ENCODE measurements at regions not wholly inside any gene's neighbourhood (a gene's known extent, or its start where the extent isn't known, plus 50 kb on each side); places are given as distances from the start of the nearest gene placed in this dataset.

DNA sequence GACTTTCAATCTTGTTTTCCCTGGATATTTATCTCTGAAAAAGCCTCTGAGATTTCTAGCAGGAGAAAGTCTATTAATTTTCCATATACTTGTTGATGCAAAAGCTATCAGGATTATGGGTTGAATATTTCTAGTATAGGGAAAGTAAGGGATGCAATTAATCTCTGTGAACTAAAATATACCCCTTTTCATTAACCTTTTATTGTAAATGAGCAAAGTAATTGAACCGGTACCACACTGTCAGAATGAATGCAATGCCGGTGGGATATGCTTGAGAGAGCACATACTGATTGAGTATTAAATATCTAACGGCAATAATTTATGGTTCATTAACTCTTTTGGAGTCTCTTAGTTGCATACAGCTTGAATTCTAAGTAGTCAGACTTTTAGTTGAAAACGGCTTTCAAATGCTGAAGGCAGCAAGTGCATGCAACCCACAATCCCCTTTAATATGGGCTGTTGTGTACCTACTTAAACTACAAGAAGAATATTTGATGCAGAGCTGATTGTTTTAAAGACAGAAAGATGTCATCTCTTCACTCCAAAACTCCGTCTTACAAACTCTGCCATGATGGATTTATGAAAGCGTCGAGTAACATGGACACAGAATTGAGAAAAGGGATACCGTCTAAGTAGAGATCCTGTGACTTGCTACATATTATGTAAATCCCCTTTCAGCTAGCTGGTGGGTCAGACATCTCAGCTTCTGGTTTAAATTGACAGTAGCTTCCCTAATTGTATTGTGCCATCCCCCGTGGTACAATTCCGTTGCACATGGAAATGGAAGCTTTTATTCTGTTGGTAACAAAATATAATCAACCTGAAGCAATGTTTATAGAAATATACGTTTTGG lies 141.3 kb upstream of the CDH8 start:
- Histone ChIP-seq H3K4me2 (no peak overlapping the region), H3K27ac (no peak overlapping the region), H4K20me1 (no peaks in the 10 kb centered on the region), H3K36me3 (no peaks in the 10 kb centered on the region), H3K4me3 (no peak overlapping the region), H3K9me3 (no peaks in the 10 kb centered on the region), H3K9ac (no peak overlapping the region), H3K27me3 (no peaks in the 10 kb centered on the region), H3K4me1 (no peaks in the 10 kb centered on the region)
- no peak for TF ChIP-seq Cebpa-rat (IDR thresholded peaks at IDR 0.05)

DNA sequence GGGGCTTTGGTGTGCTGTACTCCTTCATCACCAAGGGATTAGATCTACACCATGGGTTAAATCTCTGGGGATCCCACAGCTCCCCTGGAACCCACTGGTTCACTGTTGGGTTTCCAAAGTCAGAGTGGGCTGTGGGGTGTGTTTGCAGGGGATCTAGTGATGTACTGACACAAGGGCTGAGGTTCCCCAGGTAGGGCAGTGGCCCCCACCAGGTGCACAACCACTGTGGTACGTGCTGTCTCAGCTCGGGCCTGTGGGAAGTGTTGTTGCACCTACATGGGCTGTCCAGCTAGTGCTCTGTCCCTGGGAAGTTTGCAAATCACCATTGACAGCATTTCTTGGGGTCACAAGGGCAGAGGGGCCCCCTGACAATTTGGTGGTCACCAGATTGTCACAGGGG lies 134.4 kb upstream of the CDH8 start:
- H3K4me1 ChIP-seq: no peaks in the 10 kb centered on the region
- no peaks in the 10 kb centered on the region for H4K20me1 ChIP-seq
- no peaks in the 10 kb centered on the region for H3K27me3 ChIP-seq
- H3K4me3 ChIP-seq: no peak overlapping the region
- no peak overlapping the region for H3K9ac ChIP-seq
- H3K27ac ChIP-seq: no peak overlapping the region
- no peaks in the 10 kb centered on the region for H3K9me3 ChIP-seq
- no peaks in the 10 kb centered on the region for H3K36me3 ChIP-seq
- no peak overlapping the region for H3K4me2 ChIP-seq
- no peak for TF ChIP-seq Cebpa-rat (IDR thresholded peaks at IDR 0.05)

DNA sequence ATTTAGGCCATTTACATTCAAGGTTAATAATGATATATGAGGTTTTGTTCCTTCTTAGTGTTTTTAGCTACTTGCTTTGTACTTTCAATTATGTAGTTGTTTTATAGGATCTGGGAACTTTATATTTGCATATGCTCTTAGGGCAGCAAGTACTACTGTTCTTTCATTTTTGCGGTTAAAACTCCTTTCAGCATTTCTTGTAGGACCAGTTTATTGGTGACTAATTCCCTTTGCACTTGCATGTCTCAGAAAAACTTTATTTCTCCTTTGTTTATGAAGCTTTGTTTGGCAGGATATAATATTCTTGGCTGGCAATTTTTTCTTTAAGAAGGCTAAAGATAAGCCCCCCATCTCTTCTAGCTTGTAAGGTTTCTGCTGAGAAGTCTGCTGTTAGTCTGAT lies 131.3 kb upstream of the CDH8 start:
- no peak overlapping the region for H3K27ac ChIP-seq
- no peaks in the 10 kb centered on the region for H3K27me3 ChIP-seq
- no peaks in the 10 kb centered on the region for H3K36me3 ChIP-seq
- no peak overlapping the region for H3K9ac ChIP-seq
- no peaks in the 10 kb centered on the region for H3K9me3 ChIP-seq
- no peaks in the 10 kb centered on the region for H4K20me1 ChIP-seq
- H3K4me1 ChIP-seq: no peaks in the 10 kb centered on the region
- no peak for TF ChIP-seq Cebpa-rat (IDR thresholded peaks at IDR 0.05)
- H3K4me3 ChIP-seq: no peak overlapping the region
- H3K4me2 ChIP-seq: no peak overlapping the region

DNA sequence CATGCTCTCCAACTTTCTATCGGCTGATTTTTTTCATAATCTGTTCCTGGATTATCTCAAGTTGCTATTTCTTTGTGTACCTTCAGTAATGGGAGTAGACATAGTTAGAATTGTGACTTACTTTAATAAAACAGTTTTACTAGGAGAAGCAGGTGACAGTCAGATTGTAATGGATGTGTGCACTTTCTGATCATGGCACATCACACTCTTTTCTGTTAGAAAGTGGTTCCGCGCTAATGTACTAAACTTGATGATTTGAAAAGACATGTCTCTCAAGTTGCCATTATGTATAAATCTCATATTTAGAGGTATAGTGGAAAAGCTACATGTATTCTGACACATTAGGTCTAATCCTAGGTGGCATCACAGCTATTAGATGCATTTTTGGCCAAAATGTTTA lies 121.3 kb upstream of the CDH8 start:
- Histone ChIP-seq H3K4me1 (no peaks in the 10 kb centered on the region), H3K4me2 (no peak overlapping the region), H3K4me3 (no peak overlapping the region), H3K9me3 (no peaks in the 10 kb centered on the region), H3K36me3 (no peaks in the 10 kb centered on the region), H3K9ac (no peak overlapping the region), H3K27me3 (no peaks in the 10 kb centered on the region), H3K27ac (no peak overlapping the region), H4K20me1 (no peaks in the 10 kb centered on the region)
- TF ChIP-seq Cebpa-rat (IDR thresholded peaks at IDR 0.05): no peak

DNA sequence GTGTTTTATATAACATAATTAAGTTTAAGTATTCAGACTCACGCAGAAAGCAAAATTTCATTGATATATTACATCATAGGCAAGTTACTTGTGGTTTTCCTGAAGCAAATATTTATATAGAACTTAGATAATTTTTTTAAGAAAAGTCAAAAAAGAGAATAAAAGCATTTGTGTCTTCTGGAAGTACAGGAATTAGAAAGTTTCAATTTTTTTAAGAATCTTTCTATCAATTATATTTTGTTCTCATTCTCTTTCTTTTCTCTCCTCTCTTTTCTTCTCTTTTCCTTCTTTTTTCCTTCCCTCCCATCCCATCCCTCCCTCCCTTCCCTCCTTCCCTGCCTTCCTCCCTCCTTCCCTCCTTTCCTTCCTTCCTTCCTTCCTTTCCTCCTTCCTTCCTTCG lies 120.7 kb upstream of the CDH8 start:
- no peaks in the 10 kb centered on the region for H4K20me1 ChIP-seq
- no peaks in the 10 kb centered on the region for H3K27me3 ChIP-seq
- H3K9me3 ChIP-seq: no peaks in the 10 kb centered on the region
- no peak overlapping the region for H3K9ac ChIP-seq
- no peaks in the 10 kb centered on the region for H3K4me1 ChIP-seq
- no peak overlapping the region for H3K4me3 ChIP-seq
- H3K36me3 ChIP-seq: no peaks in the 10 kb centered on the region
- no peak overlapping the region for H3K27ac ChIP-seq
- H3K4me2 ChIP-seq: no peak overlapping the region
- TF ChIP-seq Cebpa-rat (IDR thresholded peaks at IDR 0.05): no peak

DNA sequence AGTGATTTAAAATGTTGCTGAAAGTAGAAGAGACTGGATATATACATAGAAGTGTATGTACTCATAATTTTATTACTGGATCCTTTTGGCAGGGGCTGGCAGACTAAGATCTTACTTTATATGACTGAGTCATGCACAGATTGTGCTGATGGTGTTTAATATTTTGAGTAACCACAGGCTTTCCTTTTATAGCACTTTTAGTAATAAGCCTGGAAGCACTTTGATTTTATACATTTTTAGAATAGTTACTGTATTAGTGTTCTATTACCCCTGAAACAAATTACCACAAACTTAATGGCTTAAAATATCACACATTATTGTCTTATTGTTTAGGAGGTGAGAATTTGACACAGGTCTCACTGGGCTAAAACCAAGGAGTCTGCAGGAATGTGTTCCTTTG lies 113.4 kb upstream of the CDH8 start:
- no peak for TF ChIP-seq Cebpa-rat (IDR thresholded peaks at IDR 0.05)
- H3K27me3 ChIP-seq: no peaks in the 10 kb centered on the region

DNA sequence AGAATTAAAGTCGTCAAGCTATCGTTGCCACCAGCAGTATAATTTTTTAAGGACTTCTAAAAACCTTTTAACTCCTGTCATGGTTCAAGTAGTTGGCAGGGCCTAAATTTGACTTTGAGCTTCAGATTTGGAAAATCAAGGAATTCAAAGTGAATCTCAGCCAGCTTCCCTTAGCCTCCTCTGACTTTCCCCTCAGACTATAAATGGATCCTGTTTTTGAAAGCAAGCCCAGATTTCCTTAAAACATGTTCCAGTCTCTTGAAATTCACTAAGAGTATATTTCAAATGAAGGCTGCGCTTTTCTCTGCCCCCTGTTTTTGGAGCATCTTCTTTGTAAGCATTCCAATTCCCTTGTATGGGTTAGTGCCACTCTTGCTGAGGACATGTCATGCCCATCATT lies 101.8 kb upstream of the CDH8 start:
- no peak overlapping the region for H3K9ac ChIP-seq
- no peak overlapping the region for H3K27ac ChIP-seq
- no peak for TF ChIP-seq Cebpa-rat (IDR thresholded peaks at IDR 0.05)
- no peaks in the 10 kb centered on the region for H3K36me3 ChIP-seq
- H3K4me3 ChIP-seq: no peak overlapping the region
- H3K27me3 ChIP-seq: no peaks in the 10 kb centered on the region
- H3K9me3 ChIP-seq: peaks cover 10% of the 10 kb centered on the region
- no peaks in the 10 kb centered on the region for H4K20me1 ChIP-seq
- no peak overlapping the region for H3K4me2 ChIP-seq
- no peaks in the 10 kb centered on the region for H3K4me1 ChIP-seq

More for the DNA sequence above, 113.4 kb upstream of the CDH8 start:
- no peaks in the 10 kb centered on the region for H3K4me1 ChIP-seq
- no peak overlapping the region for H3K4me3 ChIP-seq
- H4K20me1 ChIP-seq: no peaks in the 10 kb centered on the region
- no peak overlapping the region for H3K4me2 ChIP-seq
- H3K9me3 ChIP-seq: no peaks in the 10 kb centered on the region
- H3K27ac ChIP-seq: no peak overlapping the region
- no peaks in the 10 kb centered on the region for H3K36me3 ChIP-seq
- no peak overlapping the region for H3K9ac ChIP-seq

DNA sequence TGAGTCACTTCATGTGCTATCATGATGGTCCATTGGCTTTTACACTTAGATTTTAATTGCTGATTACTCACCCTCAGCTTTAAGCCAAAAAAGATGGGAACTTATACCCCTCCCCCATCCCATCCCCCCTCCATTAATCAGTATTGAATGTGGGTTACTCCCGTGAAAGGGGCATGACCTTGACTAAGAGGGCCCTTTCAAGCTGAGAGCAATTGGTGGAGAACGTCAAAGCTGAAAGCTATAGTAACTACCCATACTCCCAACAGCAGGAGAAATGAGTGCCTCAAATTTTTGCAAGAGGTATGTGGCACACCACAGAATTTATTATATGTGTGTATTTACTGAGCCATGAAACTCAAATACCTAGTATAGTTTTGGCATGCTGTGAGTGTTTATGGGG lies 99.7 kb upstream of the CDH8 start:
- no peaks in the 10 kb centered on the region for H4K20me1 ChIP-seq
- H3K27ac ChIP-seq: no peak overlapping the region
- TF ChIP-seq Cebpa-rat (IDR thresholded peaks at IDR 0.05): no peak
- no peaks in the 10 kb centered on the region for H3K4me1 ChIP-seq
- H3K4me2 ChIP-seq: no peak overlapping the region
- H3K36me3 ChIP-seq: no peaks in the 10 kb centered on the region
- peaks cover 10% of the 10 kb centered on the region for H3K9me3 ChIP-seq
- no peak overlapping the region for H3K4me3 ChIP-seq
- no peak overlapping the region for H3K9ac ChIP-seq
- H3K27me3 ChIP-seq: no peaks in the 10 kb centered on the region

DNA sequence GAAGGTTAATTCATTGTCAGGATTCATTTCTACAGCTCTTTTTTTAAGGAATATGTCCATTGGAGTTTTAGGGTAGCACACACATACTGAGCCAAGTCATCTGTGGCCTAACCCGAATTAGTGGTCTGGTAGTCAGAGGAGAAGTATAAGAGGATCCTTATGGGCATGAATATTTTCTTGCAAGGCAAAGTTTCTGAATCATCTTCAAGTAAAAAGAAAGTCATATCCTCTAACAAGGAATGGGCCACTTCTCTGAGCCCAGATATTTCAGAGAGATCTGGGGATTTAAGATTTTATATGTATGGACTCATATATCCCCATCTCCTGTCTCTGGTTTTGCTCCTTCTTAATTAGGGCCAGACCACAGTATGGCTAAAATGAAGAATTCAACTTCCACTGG lies 99.2 kb upstream of the CDH8 start:
- H3K36me3 ChIP-seq: no peaks in the 10 kb centered on the region
- no peak overlapping the region for H3K9ac ChIP-seq
- peaks cover 10% of the 10 kb centered on the region for H3K9me3 ChIP-seq
- H3K27ac ChIP-seq: no peak overlapping the region
- H3K4me1 ChIP-seq: no peaks in the 10 kb centered on the region
- no peak overlapping the region for H3K4me3 ChIP-seq
- H3K4me2 ChIP-seq: no peak overlapping the region
- no peaks in the 10 kb centered on the region for H3K27me3 ChIP-seq
- TF ChIP-seq Cebpa-rat (IDR thresholded peaks at IDR 0.05): no peak
- no peaks in the 10 kb centered on the region for H4K20me1 ChIP-seq

DNA sequence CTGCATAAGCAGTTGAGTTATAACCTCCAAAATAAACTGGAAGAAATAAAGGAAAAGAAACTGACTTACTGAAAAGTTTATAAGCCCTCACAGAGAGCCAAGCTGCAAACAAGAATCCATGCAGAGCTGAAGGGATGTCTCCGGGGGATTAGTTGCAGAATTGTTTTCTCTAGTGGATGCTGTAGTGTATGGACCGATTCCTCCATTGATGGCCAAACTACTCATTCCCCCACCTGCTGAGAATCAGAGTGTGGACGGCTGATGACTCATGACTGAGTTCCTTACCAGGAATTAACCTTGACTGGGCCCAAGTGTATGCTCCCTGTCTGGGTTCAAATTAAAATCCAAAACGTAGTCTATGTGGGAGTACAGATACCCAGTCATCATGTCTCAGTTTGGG lies 93.9 kb upstream of the CDH8 start:
- Histone ChIP-seq H3K36me3 (no peaks in the 10 kb centered on the region), H4K20me1 (no peaks in the 10 kb centered on the region), H3K4me3 (no peak overlapping the region), H3K9me3 (peaks cover 10% of the 10 kb centered on the region), H3K27me3 (no peaks in the 10 kb centered on the region), H3K4me2 (no peak overlapping the region), H3K27ac (no peak overlapping the region), H3K4me1 (no peaks in the 10 kb centered on the region), H3K9ac (no peak overlapping the region)
- TF ChIP-seq Cebpa-rat (IDR thresholded peaks at IDR 0.05): no peak

DNA sequence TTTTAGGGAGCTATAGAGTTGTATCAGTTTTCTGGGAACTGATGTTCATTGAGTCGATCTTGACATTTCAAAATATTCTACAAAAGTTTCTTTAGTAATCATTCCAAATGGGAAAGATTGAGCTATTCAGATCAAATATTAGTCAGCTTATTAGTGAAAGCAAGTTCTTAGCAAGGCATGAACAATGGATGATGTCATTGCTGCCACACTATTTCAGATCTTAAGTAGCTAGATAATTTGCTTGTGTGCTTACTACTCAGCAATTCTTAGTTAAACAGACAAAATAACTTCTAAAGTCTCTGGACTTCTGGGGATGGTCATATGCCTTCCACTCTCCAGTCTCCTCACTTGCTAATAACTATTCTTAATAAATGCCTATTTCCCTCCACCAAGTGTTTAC lies 69.0 kb upstream of the CDH8 start:
- Histone ChIP-seq H3K9ac (no peak overlapping the region), H3K9me3 (no peaks in the 10 kb centered on the region), H3K27me3 (no peaks in the 10 kb centered on the region), H3K4me3 (no peak overlapping the region), H4K20me1 (no peaks in the 10 kb centered on the region), H3K27ac (no peak overlapping the region), H3K36me3 (no peaks in the 10 kb centered on the region), H3K4me1 (no peaks in the 10 kb centered on the region), H3K4me2 (no peak overlapping the region)
- no peak for TF ChIP-seq Cebpa-rat (IDR thresholded peaks at IDR 0.05)

Data from BLaER1 (cell line).